IPS-NIHi11 (cell line): ENCODE measurements at regions not wholly inside any gene's neighbourhood (a gene's known extent, or its start where the extent isn't known, plus 50 kb on each side); places are given as distances from the start of the nearest gene placed in this dataset.
A peak's percentile ranks its signal among the peaks of the same experiment; 100 is the strongest.
"Not testable (repeated sequence)": the region's sequence is repeated elsewhere in the genome, so short reads cannot be mapped to it uniquely, and the experiment has no call there.

ENCODE experiments used
- DNase-seq: peaks from one replicate; pipeline ENCODE4 v3.0.0; 2012; ENCODE audit warnings: mixed read lengths, low spot score

DNA sequence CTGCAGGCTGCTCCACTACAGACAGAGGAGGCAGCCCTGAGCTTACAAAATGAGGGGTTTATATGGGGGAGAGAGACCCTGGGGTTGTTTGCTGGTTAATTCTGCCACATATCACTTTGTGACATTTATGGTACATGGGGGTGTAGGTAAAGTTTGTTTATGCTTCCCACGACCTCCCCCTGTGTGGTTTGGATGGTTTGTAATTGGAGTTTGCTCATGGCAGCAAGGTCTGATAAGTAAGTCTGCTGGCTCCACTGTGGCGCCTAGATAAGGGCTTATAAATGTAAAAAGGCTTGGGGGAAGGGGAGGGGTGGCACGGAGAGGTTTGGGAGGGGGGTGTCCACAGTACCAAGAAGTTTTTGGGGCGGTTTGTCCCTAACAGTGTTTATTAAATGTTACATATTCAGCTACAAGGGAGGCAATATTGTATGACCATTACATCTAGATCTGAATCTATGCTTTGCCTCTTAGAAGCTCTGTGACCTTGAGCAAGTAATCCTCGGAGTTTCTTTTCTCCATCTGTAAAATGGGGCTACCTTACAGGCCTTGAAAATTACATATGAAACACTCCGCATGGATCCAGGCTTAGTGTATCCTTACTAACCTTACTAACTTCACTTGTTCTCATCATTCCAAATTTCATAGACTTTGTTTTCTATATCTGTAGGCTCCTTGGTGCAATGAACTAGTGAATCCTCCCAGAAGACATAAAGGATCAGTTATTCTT lies 204.8 kb upstream of the NOX3 start:
- DNase-seq, result no peak

DNA sequence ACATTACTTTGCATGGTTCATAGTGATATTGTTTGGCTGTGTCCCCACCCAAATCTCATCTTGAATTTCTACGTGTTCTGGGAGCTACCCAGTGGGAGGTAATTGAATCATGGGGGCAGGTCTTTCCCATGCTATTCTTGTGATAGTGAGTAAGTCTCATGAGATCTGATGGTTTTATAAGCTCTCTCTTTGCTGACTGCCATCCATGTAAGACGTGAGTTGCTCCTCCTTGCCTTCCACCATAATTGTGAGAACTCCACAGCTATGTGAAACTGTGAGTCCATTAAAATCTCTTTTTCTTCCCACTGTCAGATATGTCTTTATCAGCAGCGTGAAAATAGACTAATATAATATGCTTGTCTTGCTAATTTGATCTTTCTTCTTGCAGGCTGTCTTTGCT lies 200.4 kb upstream of the NOX3 start:
- DNase-seq, result no peak

DNA sequence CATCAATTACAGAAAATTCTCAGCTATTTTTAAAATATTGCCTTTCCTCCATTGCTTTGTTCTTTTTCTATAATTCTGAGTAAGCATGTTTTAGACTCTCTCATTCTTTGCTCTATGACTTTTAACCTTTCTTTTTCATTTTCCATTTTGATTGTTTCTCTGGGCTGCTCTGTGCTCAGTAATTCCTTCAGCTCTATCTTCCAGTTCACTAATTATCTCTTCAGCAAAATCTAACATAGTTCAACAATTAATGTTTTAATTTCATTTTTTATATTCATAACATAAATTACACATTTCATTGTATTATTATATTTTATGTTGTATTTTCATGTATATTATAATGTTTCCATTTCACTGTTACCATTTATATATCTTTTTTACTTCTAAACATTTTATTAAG lies 198.8 kb upstream of the NOX3 start:
- no peak for DNase-seq

DNA sequence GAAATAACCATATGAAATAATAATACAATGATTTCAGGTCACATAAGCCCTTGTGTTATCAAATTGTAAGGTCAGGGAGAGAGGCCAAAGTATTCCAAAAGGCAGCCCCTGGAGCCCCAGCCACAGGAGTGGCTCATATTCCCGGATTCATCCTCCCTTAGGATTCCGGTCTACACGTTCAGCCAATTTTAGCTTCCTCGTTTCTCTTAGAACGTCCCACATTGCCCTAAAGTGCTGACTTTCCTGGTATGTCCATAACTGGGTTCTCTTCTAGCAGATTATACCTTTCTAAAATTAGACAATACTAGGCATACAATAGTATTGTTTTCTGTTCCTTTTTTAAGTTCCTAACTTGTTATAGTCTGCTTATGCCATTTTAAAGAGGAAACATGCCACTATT lies 192.7 kb upstream of the NOX3 start:
- no peak for DNase-seq

DNA sequence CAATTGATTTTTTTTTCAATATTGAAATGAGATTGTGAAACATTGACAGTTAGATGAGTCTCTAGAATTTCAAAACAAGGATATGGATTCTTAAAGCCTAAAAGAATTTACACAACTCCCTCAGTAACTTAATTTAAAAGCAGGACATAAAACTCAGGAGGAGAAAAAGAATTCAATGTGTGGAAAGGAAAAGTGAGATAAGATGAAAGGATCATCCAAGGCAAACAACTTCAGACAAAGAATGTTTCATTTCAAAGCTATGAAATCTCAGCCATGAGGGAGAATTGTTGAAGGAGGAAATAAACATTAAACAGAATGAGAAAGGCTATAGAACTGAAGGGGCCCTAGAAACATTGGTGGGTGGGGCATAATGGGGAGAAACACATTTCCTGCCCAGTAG lies 191.7 kb upstream of the NOX3 start:
- DNase-seq, result no peak

DNA sequence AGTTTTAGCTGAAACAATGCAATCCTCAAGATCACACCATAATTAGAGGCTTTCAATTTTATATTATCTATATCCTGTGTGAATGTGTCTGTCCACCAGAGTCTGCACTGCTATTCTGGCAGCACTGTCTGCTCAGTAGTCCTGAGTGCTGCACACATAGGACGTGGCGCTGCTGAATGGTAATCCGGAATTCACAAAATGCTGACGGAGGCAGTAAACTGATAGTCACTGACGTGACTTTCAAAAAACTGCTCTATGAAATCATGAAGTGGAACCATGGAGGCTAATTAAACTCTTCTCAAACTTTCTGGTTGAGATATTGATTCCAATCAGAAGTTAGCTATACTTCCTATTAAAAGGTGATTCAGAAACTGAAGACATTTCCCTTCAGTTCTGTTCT lies 190.8 kb upstream of the NOX3 start:
- DNase-seq, result no peak

DNA sequence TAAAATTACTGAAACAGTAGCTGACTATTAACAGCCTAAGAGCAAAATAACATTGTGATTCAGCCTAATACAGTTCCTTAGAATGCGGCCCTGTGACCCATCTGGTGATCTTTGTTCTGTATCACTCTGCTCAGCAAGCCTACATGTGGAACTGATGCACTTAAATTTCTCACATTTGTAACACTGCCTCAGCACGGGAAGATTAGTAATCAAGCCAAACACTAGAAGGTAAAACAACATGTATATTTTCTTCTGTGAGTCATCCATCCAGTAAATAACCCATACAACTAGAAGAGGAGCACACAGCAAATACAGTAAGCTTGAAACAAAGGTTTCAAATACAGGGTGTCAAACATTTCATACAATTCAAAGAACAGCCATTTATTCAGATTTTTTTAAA lies 189.7 kb upstream of the NOX3 start:
- DNase-seq, result no peak

DNA sequence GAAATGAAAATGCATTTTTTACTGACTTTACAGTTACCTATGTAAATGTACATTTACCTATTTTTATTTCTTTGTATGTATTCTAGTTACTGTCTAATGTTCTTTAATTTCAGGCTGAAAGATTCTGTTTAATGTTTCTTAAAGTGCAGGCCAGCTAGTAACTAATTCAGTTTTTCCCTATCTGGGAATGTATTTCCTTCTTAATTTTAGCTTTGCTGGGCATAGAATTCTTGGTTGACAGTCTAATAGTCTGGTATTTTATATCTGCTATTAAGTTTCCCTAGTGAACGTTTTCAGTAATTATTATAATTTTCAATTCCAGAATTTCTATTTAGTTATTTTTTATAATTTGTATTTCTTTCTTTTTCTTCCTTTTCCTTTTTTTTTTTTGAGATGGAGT lies 186.0 kb upstream of the NOX3 start:
- no peak for DNase-seq

DNA sequence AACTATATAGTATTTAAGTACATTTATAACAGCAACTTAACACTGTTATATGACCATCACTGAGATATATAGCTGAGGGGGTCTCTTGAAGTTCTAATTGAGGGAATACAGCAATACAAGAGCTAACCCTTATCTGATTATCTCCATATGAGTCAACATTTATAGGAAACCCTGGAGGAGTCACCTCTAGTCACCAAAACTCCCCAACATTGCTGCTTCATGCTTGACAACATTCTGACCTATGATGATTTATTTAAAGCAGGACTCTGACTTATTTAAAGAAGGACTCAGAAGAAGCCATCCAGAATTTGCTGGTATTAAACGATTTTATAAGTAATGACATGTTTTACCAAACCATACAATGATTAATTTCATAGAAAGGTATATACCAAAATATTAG lies 182.6 kb upstream of the NOX3 start:
- DNase-seq, result no peak

DNA sequence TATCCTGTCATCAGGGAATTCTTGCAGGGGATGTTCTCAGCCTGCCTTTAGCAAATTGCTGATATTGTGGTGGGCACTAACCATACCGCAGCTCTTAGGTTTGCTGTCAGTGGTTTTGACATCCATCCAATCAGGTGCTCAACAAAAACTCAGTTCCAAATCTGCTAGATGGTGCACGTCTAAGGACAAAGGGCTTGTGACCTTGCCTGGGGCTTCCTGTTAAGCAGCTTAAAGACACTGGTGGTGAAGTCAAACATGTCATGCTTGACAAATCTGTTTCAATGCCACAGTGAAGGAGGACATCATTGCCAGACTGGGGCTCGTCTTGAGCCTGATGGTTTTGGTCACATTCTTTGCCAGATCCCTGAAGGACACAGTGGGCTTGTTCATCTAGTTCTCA lies 179.8 kb upstream of the NOX3 start:
- no peak for DNase-seq

DNA sequence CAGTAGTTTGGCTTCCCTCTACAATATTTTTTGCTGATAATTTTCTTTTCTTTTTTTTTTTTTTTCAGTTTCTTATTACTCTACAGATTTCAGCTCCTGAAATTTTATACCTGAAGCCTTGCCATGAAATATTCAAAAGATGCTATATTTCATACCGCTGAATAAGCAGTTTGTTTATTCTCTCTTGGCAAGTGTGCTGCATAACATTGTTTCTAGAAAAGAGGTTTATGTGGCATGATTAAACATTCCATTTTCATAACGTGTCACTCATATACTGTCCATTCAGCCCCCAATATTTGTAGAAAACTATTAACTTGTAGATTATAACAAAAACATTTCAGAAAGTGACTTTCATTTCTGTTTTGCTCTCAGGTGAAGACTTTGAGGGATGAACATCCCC lies 174.4 kb upstream of the NOX3 start:
- DNase-seq, result no peak

DNA sequence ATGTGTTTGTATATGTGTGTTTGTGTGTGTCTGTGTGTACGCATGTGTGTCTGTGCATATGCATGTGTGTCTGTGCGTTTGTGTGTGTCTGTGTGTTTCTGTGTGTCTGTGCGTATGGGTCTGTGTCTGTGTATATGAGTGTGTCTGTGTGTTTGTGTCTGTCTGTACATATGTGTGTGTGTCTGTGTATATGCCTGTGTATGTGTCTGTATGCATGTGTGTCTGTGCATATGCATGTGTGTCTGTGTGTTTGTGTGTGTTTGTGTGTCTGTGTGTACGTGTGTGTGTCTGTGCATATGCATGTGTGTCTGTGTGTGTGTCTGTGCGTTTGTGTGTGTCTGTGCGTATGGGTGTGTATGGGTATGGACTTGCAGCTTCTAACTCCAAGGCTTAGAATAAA lies 174.0 kb upstream of the NOX3 start:
- no peak for DNase-seq

DNA sequence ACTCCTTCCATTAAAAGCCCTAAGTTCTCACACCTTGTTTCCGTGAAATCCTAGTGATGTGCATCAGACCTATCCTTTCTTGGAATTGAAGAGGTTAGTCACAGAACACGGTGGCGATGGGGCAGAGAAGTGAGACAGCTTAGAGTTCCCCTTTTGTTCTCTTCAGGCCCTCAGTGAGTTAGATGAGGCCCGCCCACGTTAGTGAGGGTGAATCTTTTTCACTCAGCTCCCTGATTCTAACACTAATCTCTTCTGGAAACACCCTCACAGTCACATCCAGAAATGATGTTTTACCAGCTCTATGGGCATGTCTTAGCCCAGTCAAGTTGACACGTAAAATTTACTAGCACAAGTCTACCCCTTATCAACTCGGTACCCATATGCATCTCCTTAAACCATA lies 172.7 kb upstream of the NOX3 start:
- no peak for DNase-seq

DNA sequence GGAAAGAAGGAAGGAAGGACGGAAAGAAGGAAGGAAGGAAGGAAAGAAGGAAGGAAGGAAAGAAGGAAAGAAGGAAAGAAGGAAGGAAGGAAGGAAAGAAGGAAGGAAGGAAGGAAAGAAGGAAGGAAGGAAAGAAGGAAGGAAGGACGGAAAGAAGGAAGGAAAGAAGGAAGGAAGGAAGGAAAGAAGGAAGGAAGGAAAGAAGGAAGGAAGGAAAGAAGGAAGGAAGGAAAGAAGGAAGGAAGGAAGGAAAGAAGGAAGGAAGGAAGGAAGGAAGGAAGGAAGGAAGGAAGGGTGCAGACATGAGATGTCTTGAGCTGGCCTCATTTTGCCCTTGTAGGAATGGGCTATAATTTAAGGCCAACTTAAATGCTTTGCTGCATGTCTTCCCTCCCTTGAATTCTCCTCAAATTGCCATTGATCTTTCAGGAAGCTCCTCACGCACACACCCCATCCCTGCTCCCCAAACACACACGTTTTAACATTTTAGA lies 172.1 kb upstream of the NOX3 start:
- DNase-seq, result not testable (repeated sequence)

DNA sequence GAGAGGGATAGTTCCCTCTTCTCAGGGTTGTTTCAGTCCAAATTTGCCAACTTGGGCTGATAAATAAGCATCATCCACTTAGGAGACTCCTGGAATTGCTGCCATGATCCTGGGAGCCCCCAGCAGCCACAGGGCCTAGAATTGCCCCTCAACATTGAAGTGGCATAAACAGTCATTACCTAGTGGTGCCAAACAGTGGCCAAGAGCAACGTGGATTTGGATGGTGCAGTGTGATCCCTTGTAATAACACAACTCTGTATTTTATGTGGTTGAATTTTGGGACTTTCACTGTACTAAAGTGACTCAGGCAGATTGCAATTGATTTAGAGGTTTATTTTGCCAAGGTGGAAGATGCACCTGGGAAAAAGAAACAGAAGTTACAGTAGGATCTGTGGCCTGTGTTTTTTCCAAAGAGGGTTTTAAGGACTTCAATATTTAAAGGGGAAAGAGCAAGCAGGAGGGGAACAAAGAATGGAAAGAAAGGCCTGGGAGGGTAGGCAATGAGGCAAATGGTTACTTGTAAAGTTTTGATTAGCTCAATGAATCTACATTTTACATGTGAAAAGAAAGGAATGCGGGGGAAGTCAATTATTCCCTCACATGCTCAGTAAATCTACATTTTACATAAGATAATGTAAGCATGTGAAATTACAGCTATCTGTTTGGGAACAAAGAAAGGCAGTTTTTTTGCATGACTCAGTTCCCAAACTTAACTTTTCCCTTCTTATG lies 168.0 kb upstream of the NOX3 start:
- DNase-seq, result no peak

DNA sequence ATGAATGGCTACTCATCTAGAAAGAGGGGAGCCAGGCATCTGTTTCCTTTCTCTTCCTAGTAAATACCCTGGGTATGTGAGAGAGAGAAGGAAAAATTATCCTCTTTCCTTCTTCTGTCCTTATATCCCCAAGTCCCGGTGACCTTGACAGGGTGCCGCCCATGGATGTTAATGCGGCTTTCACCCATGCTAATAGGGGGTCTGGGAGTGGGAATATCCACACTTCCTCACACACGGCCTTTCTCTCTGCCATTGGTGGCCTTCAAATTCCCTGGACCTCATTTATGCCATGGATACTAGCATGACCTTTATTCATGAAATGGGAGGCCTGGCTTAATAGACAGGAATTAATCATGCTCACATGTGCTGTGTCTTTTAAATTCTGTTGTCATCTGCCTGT lies 159.0 kb upstream of the NOX3 start:
- no peak for DNase-seq

DNA sequence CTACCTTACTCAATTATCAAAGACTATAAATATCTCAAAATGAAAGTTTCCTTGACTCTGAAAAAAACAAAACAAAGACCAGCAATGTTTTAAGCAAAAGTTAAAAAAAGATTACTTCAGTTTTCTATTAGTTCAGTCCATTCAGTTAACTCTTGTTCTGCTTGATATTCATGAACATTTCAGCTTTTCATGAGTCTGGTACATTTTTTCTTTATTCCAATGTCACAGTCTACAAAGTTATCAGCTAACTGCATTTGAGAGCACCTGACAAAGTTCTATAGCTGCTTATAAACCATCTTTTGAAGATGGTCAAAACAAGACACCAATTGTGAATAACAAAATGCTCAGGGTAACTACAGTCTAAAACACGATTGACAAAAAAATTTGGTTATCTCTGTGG lies 156.1 kb upstream of the NOX3 start:
- no peak for DNase-seq

DNA sequence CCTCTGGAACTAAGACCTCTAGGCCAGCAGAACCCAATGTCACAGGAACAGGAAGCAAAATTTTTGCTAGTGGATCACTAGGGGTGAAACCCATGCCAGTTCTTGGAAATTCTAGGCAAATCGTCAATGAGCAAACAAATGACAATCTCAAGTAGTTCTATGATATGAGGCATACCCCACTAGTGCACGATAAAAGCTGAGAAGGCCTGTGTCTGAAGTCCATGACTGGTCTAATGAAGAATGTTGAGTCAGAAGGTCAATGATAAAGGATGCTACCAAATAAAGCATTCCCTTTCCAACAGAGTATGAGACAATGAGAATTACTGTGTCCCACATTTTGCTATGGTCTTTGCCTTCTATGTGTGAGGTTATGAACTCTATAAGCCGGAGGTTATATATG lies 149.4 kb upstream of the NOX3 start:
- DNase-seq, result no peak

DNA sequence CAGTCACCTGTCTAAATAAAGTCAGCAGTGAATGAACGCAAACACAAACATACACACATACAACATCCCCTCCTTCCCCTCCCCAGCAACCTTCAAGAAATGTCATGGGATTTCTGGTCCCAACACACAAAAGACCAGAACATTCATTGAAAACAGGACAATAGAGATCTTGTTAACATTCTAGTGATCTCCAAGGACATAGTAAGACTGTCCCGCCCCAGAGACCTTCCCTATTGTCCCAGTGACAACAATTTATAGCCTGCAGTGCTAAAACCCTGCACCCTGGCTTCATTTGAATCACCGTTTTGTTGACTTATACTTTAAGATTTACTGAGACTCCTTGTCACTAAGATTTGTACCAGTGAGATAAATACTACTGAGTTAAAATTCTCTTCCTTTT lies 143.9 kb upstream of the NOX3 start:
- DNase-seq, result peak; percentile 29

DNA sequence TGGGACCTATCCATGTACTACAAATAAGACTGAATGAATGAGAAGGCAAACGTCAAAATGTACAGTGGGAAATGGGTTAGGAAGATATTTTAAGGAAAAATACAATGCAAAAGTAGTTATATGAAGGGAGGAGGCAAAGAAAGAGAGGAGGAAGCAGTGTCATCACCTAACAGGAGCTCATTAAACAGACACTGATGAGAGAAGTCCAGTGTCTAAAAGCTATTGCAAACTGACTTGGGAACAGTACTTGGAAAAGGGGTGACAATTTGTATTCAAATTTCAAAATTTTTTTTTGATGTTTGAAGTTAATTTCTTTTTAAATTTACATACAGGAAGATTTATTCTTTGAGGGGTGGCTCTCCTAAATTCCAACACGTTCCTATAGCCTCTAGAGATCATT lies 143.5 kb upstream of the NOX3 start:
- no peak for DNase-seq

DNA sequence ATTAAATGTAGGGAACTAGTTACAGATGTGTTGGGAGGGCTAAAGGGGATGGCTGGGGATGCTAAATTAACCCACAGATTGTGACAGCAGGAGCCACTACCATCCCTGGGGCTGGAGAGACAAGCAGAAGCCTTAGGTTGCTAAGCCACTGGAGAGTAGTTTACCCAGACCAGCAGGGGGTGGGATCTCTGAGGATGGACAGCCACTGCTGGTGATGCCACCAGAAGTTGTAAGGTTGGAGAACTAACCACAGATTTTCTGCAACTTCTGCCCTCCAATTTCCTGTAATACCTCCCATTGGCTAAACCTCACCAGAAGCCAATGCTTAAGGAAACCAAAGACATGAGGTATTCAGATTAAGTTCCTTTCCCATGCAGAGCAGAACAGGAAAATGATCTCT lies 139.6 kb upstream of the NOX3 start:
- no peak for DNase-seq

DNA sequence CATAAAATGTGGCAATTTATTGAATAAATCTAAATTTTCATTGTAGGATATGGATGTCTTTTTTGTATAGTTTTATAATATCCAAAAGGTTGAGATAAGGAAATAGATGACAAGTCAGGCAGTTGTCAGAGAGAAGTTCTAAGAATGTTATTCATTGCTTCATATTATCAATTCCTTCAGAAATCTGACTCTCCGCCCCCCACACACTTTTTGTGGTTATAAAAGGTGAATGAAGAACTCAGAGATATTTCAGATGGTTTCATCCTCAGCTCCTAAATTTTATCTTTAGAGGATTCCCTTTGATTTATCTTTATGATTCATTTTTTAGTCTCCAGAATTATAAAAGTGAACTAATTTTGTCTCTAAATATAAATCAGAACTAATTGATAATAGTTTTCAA lies 136.1 kb upstream of the NOX3 start:
- DNase-seq, result no peak

DNA sequence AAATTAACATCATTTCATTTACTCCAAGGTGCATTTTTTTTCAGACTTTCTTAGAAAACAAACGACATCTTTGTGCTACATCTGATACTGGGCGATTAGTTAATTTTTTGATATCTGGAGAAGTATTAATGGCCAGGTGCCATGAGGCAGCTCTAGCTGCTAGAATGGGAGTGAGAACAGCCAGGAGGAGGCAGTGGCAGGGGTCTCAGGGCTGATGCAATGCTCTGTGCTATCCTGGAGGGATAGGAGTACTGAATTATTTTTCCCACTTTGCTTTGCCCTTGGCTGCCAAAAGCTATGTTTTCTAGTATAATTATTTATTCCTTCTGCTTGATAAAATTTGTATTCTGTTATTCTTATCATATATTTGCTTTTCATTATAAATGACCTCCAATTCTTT lies 133.6 kb upstream of the NOX3 start:
- no peak for DNase-seq

DNA sequence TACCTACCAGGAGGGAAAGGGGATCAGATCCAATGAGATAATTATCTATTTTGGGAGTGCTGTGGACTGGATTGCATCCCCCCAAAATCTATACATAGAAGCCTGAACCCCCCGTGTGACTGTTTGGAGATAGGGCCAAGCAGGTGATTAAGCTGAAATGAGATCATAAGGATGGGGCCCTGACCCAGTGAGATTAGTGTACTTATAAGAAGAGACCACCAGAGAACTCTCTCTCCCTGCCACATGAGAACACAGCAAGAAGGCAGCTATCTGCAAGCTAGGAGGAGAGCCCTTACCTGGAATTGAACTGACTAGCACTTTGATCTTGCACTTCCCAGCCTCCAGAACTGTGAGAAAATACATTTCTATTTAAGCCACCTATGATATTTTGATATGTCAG lies 132.2 kb upstream of the NOX3 start:
- DNase-seq, result no peak
